ENCODE measurements at regions not wholly inside any gene's neighbourhood (a gene's known extent, or its start where the extent isn't known, plus 50 kb on each side); places are given as distances from the start of the nearest gene placed in this dataset.

DNA sequence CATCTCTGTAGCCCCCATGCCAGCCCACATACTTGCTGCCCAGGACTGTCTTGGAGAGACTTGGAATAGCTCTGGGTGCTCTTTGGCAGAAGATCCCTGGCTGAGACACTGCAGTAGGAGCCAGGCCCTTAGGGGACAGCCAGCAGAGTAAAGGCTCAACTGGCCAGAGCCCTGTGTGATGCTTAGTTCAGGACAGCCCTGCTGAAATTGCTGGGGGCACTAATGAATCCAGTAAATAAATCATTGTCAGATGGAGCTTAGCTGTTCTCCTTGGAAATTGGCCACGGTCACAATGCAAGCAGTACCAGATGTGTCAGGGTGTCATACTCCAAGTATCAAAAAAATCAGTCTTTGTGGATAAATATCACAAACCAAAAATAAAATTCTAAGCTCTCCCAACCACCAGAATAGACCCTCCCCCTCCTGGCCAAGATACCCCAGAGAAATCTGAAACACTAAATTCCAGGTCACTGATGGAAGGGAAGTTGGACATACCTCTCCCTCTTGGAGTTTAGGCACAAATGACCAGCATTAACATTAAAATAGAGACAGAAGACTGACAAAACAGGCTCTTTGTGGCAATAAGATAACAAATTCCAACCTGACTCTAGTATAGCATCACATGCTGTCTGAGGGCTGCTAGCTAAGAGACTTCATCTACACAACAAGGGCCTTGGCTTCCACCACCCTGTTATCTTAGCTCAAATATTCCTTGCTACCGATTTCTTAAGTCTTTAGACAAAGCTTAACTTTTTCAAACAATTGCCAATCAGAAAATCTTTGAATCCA is 83.2 kb upstream of the DNAH14 start:
- no peak for DNase-seq (ENCODE audit: low read depth in 2 of 2)

- DNase-seq (ENCODE audit: low read depth in 2 of 2), result no peak
Measured at GRCh38 chr1:224850446-224850845, 79.0 kb upstream of the DNAH14 start.

- no peak for DNase-seq (ENCODE audit: low read depth in 2 of 2)
Measured at GRCh38 chr1:224851210-224851847, 78.1 kb upstream of the DNAH14 start.

DNA sequence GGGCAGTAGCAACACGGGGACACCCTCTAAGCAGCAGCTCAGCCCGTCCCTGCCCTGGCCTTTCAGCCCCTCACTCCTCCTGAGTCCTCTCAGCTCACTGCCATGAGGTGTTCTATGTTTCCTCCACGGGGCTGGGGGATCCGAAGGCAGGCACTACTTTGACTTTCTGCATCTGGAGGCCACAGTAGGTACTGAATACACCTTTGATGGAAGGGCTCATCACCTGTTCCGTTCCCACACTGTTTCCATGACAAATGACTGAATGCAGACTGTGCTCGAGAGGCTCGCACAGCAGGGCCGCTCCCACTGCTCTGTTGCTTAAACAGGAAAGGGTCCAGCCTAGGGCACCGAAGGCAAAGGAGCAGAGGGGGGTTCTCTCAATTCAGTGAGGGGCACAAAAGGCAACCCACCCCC is 77.6 kb upstream of the DNAH14 start:
- no peak for DNase-seq (ENCODE audit: low read depth in 2 of 2)

- DNase-seq (ENCODE audit: low read depth in 2 of 2), result peak; percentile 30 to 33
Measured at GRCh38 chr1:224852901-224853568, 76.4 kb upstream of the DNAH14 start.

GRCh38 chr1:224856973-224857372 is 72.5 kb upstream of the DNAH14 start:
- DNase-seq (ENCODE audit: low read depth in 2 of 2), result no peak

DNA sequence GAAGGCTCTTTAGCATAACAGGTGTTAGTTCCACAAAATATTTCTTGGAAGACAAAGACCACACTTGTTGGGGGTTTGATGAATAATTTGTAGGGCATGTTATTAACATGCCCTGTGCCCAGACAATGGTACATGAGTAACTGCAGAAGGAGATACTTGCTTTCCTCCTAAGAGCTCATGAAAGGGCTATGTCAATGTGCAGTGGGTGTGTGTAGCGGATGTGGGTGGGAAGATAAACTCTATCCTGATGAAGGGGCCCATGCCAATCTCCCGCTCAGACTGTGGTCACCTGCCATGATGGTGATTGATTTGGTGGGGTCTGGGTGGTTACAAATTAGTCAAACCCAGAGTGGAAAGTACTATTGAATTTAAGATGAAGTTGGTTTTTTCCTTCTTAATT is 69.8 kb upstream of the DNAH14 start:
- no peak for DNase-seq (ENCODE audit: low read depth in 2 of 2)

DNA sequence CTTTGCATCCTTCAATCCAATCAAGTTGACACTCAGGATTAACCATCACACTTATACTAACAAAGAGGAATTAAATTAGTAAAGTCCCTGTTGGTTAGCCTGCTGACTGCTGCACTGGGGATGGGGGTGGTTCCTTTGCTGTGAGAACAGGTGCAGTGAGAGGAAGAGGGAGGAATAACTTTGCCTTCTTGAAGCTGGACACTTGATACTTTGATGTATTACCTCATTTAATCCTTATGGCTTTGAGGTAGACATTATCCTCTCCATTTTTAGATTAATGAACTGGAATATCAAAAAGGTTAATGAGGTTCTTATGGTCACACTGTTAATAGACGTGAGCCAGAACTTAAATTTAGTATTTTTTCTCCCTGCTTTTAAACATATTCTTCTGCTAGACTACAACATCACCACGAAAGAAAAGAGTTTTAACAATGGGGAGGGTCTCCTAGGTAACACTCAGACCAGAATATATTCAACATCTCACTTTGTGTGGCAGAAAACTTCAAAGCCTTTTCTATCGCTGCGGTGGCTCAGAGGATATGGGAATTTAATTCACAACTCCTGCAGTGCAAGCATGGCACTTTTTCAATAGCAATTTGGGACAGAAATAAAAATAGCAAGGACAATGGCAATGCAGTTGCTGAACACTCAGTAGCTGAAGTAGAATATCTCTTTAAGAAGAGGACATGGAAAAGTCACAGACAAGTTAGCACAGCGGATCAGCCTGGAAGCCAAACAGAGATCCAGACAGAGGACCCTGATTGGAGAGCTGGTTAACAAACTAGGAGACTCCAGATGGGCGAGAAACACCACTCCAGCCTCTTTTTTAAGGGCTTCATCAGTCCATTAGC is 68.8 kb upstream of the DNAH14 start:
- DNase-seq (ENCODE audit: low read depth in 2 of 2), result no peak

DNA sequence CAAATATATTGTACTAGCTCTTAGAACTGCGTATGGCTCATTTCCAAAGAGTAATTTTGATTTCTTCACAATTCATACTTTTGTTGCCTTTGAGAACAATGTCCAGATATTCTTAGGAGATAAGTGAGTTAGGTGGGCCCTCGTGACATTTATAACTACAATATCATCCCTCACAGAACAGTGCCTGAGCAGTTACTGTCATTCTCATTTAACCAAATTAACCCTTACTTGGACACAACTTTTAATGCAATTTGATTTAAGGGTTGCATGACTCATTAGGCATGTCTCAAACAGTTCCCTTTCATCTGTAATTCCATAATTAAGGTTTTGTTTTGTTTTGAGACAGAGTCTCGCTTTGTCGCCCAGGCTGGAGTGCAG is 68.1 kb upstream of the DNAH14 start:
- DNase-seq (ENCODE audit: low read depth in 2 of 2), result no peak

DNA sequence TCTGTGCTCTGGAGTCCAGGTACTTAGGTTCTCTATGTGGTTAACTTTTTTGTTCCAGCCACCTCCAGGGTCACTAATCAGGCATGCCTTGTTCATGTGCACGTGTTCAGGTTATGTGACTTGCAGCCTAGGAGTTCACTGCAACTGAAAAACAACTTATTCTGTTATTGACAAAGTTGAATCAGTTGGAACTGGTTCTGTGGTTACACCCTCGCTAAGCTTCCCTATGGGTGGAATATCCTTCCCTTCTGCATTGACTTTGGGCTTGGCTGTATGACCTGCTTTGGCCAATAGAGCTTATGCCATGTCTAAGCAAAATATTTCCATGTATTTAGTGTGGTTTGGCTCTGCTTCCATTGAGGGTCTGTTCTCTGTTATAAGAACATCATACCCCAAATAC is 66.0 kb upstream of the DNAH14 start:
- no peak for DNase-seq (ENCODE audit: low read depth in 2 of 2)

DNA sequence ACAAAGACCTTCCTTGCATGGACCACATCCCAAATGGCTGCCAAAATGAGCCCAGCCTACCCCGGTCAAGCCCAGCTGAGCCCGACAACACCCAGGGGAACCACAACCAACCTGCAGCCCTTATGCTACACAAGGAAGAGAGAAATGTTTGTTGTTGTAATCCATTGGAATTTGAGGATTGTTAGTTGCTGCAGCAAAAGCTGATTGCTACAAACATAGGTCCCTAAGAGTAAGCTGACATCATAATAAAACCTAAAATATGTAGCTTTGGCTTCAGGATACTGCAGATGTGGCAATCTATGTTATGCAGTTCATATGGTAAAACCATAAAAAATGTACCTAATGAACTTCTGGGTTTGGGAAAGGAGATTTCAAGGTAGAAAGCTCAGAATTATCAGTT is 65.5 kb upstream of the DNAH14 start:
- no peak for DNase-seq (ENCODE audit: low read depth in 2 of 2)

DNA sequence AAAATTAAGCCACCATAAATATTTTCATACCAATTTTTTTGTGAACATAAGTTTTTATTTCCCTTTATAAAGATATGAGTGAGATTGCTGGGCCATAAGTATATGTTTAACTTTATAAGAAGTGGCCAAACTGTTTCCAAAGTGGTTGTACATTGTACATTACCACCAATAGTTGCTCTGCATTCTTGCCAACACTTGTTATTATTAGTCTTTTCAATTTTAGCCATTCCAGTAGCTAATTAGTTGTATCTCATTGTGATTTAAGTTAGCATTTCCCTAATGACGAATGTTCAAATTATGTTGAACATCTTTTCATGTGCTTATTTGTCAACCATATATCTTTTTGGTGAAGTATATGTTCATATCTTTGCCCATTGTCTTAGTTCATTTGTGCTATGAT is 64.0 kb upstream of the DNAH14 start:
- DNase-seq (ENCODE audit: low read depth in 2 of 2), result no peak

GRCh38 chr1:224866940-224867339 is 62.5 kb upstream of the DNAH14 start:
- DNase-seq (ENCODE audit: low read depth in 2 of 2), result no peak

DNA sequence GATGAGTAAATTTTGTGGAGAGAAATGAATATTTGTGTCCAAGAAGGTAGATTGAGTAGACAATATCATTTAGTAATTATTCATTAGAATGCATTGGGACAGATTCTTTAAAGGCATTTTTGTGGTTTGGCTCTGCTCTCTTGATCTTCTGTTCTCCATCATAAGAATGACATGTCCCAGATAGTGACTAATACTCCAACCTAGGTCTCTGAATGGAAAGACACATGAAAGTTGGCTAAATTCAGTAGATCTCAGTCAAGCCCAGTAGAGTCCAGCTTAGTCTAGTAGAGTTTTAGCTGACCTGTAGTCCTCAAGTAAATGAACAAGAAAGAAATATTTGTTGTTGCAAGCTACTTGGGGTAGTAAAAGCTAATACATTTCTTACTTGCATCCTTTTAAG is 61.8 kb upstream of the DNAH14 start:
- no peak for DNase-seq (ENCODE audit: low read depth in 2 of 2)

DNA sequence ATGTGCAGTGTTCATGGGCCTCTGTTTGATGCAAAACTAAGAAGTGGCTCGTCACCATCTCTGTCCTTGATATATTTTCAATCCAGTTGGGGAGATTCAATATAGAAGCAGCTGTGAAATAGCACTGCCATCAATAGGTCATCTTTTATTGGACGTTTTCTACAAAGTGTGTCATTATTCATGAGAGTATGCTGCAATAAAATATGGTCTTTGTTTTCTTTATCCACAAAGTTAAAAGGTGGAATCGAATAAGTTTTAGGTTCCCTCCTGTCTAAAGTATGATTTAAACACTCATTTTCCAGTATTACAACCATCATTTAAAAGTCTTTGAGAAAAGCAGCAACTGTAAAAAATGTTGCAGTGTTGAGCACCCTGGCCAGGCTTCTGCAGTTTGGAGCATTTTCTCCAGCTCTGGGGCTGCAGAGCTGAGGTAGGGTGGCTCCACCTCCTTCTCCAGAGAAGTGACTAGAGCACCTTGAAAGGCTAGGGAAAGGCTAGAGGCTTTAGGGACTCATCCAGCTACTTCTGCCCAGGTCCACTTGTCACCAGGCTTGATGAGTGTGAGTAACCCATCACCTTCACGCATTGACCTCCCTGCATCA is 56.5 kb upstream of the DNAH14 start:
- DNase-seq (ENCODE audit: low read depth in 2 of 2), result no peak

DNA sequence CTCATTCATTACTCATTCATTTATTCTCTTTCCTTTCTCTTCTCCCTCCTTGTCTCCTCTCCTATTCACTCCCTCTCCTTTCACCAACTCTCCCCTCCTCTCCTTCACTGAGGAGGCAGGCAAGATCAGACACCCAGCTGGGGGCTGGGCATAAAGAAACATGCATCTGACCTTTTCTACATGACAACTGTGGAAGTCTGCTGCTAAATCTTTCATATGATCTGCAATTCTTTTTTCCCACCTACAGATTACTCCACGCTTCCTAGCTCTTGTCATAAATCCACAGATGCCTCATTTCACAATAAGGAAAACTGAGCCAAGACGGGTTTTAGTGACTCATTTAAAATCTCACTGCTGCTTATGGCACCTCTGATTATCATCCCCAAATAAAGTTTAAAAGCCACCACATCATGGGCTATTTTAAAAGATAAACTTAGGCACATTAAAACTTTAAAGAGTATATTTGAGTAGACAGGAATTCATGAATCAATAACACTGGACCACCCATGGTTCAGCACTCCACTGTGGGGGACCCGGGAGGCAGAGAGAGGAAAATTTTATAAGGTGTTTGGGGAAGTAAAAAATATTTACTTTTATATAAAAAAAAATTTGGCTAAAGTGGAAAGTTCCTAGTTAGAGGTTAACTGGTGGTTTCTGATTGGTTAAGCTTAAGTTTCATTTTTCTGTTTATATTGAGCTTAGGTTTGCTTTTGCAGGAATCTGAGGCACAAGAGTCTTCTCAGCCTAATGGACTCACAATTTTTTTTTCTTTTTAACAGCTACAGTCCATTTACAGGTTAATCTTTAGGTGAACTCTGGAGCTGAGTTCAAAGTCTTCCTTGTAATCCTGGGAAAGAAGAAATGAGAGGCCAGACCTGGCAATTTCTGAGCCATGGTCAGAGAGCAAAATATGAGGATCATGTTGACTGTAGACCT is 55.8 kb upstream of the DNAH14 start:
- no peak for DNase-seq (ENCODE audit: low read depth in 2 of 2)

DNA sequence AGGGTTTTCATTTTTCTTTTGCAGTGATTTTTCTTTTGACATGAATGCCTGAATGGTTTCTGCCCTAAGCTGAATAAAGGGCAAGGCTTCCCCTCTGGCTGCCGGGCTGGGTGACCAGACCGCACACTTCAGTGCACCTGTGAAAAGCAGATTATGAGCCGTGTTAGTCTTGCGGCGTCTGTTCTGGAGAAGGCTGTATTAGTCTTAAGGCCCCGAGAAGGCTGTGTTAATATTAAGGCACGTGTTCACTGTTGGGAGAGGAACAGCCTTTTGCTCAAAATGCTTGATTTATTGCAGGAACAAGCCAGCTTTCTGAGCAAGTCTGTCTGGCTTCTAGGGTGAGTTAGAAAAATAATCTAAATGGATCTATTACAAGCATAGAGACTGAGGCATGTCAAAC is 54.7 kb upstream of the DNAH14 start:
- DNase-seq (ENCODE audit: low read depth in 2 of 2), result no peak

DNA sequence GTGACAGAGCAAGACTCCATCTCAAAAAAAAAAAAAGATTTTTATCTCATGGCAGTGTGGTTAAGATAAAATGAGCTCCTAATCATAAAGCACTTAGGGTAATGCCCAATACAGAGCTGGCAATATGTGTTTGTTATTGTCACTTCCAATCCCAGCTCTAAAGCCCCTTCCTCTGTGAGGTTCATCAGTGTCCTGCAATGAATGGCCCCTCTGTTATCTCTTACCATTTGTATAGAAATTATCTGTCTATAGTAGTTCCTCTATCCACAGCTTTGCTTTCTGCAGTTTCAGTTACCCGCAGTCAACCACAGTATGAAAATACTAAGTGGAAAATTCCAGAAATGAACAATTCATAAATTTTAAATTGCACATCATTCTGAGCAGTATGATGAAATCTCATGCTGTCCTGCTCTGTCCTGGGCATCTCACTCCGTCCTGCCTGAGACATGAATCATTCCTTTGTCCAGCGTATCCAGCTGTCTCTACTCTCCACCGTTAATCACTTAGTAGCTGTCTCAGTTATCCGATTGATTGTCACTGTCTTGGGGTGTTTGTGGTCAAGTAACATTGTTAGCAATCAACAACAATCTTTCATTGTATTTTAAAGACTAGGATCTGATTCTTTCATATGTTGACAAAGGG is 50.2 kb upstream of the DNAH14 start:
- DNase-seq (ENCODE audit: low read depth in 2 of 2), result peak; percentile 31 to 33

Measured in fibroblast of skin of left biceps (primary cell).